Transverse colon (tissue), 4 donors: ENCODE measurements at regions not wholly inside any gene's neighbourhood (a gene's known extent, or its start where the extent isn't known, plus 50 kb on each side); places are given as distances from the start of the nearest gene placed in this dataset.

Source experiments
- DNase-seq: peaks from one replicate; pipeline ENCODE4 v3.0.0-alpha.2; 2019
- H3K27ac ChIP-seq, 4 donors: fragments of 200-600 bp; sonication (generic); 2 replicates each; pipeline ENCODE4 v1.5.1; 2016 to 2018; ENCODE audit warnings: inconsistent platforms in 4 of 4
- H3K27me3 ChIP-seq: fragments of 200-600 bp; sonication (generic); 2 replicates; pipeline ENCODE4 v1.5.1; 2017; ENCODE audit warnings: inconsistent platforms
- H3K36me3 ChIP-seq, 4 donors: fragments of 200-600 bp; sonication (generic); 2 replicates each; pipeline ENCODE4 v1.5.1; 2017 to 2019; ENCODE audit warnings: inconsistent platforms in 4 of 4
- H3K4me1 ChIP-seq, 4 donors: fragments of 200-600 bp; sonication (generic); 2 replicates each; pipeline ENCODE4 v1.5.1; 2017 to 2020; ENCODE audit warnings: inconsistent platforms in 4 of 4
- H3K4me3 ChIP-seq, 4 donors: fragments of 200-600 bp; sonication (generic); 1 replicate in 1 of 4; 2 replicates in 3 of 4; pipeline versions ENCODE4 v1.5.1 to v1.6.1; 2017 to 2019; ENCODE audit warnings: inconsistent platforms in 4 of 4
- H3K9me3 ChIP-seq, 2 donors: fragments of 200-600 bp; sonication (generic); 2 replicates each; pipeline ENCODE4 v1.5.1; 2017 to 2019; ENCODE audit warnings: inconsistent platforms in 2 of 2
- CTCF ChIP-seq, 5 experiments: fragments of 200-600 bp in 3 of 5; fragments of 450-650 bp in 2 of 5; sonication (generic) in 3 of 5; IDR thresholded peaks; 1 replicate in 2 of 5; 2 replicates in 3 of 5; pipeline ENCODE4 v1.5.1; 2016 to 2017; ENCODE audit warnings: antibody characterized with exemption in 5 of 5, inconsistent platforms in 3 of 5, mild to moderate bottlenecking in 2 of 5, moderate library complexity in 1 of 5
- EP300 ChIP-seq: sonication (generic); formaldehyde crosslinking; IDR thresholded peaks from one replicate; pipeline ENCODE4 v1.6.1; 2017; ENCODE audit warnings: antibody characterized with exemption, low read depth
- POLR2A ChIP-seq: fragments of 450-650 bp; IDR thresholded peaks from one replicate; pipeline ENCODE4 v1.6.1; 2016; ENCODE audit warnings: antibody characterized with exemption, mild to moderate bottlenecking, moderate library complexity
- POLR2AphosphoS5 ChIP-seq, 3 donors: sonication (generic); formaldehyde crosslinking; IDR thresholded peaks; one replicate each; pipeline ENCODE4 v1.6.1; 2016; ENCODE audit warnings: antibody characterized with exemption in 3 of 3
- WGBS, 2 donors: methylation state at CpG; one replicate each; pipeline ENCODE4 v1.1.5; 2018; ENCODE audit warnings: low coverage in 1 of 2; 5-methylcytosine and 5-hydroxymethylcytosine counted together
- in situ Hi-C, 4 donors: fragments of 200-750 bp; cut with MboI; loops; one replicate each; pipeline versions ENCODE4 v1.15.0 to v1.15.1; 2017; ENCODE audit warnings: low sequenced_read_pairs in 3 of 4, low pct_ligation_motif_present in 1 of 4, low pct_unique_long_range_greater_than_20kb in 1 of 4
- intact Hi-C: fragments of 100-400 bp; cut with DNase I; formaldehyde crosslinking; loops from one replicate; pipeline ENCODE4 v1.15.1; 2023; ENCODE audit warnings: low total_unique reads

GRCh38 chr7:12786494-12786893 is 99.1 kb downstream of the ARL4A start:
- Histone ChIP-seq H3K4me1 (peaks cover 0 to 12% (median 3%) of the 10 kb centered on the region in 4 donors), H3K27ac (peak overlapping the region; percentile 47 to 72 (median 60)), H3K27me3 (no peaks in the 10 kb centered on the region), H3K9me3 (no peaks in the 10 kb centered on the region), H3K36me3 (no peaks in the 10 kb centered on the region), H3K4me3 (no peak overlapping the region)
- WGBS, 2 donors, result 70 to 76% methylated on average over 3 to 4 of the region's 4 CpGs
- intact Hi-C loops, result no loop called here
- TF ChIP-seq CTCF (IDR thresholded peaks at IDR 0.05) (no peak), POLR2A (no peak), POLR2AphosphoS5 (IDR thresholded peaks at IDR 0.05) (no peak), EP300 (no peak)
- in situ Hi-C loops, result no loop called here
- DNase-seq, result no peak

- Histone ChIP-seq H3K27me3 (no peaks in the 10 kb centered on the region), H3K27ac (no peak overlapping the region), H3K4me3 (no peak overlapping the region), H3K9me3 (no peaks in the 10 kb centered on the region), H3K36me3 (no peaks in the 10 kb centered on the region), H3K4me1 (peaks cover 0 to 12% (median 3%) of the 10 kb centered on the region in 4 donors)
- in situ Hi-C loops, result no loop called here
- 88 to 91% methylated on average over 2 of the region's 2 CpGs for WGBS, 2 donors
- intact Hi-C loops, result no loop called here
- no peak for DNase-seq
- no peak for TF ChIP-seq POLR2AphosphoS5 (IDR thresholded peaks at IDR 0.05)
- TF ChIP-seq EP300, result no peak
- TF ChIP-seq POLR2A, result no peak
- no peak for TF ChIP-seq CTCF (IDR thresholded peaks at IDR 0.05)
These were observed 100.7 kb downstream of the ARL4A start for GRCh38 chr7:12788171-12788570.

- TF ChIP-seq CTCF (IDR thresholded peaks at IDR 0.05) (no peak), EP300 (no peak), POLR2AphosphoS5 (IDR thresholded peaks at IDR 0.05) (no peak), POLR2A (no peak)
- Histone ChIP-seq H3K4me3 (no peak overlapping the region), H3K27ac (no peak overlapping the region), H3K36me3 (no peaks in the 10 kb centered on the region), H3K4me1 (peaks cover 0 to 12% (median 3%) of the 10 kb centered on the region in 4 donors), H3K27me3 (no peaks in the 10 kb centered on the region), H3K9me3 (no peaks in the 10 kb centered on the region)
- DNase-seq, result no peak
- 61 to 65% methylated on average over 4 of the region's 4 CpGs for WGBS, 2 donors
- in situ Hi-C loops, result no loop called here
- intact Hi-C loops, result no loop called here
These were observed 101.2 kb downstream of the ARL4A start for GRCh38 chr7:12788591-12788990.

GRCh38 chr7:12794722-12795302 is 107.4 kb downstream of the ARL4A start:
- Histone ChIP-seq H3K36me3 (no peaks in the 10 kb centered on the region), H3K4me3 (no peak overlapping the region), H3K9me3 (no peaks in the 10 kb centered on the region), H3K27me3 (no peaks in the 10 kb centered on the region), H3K4me1 (no peaks in the 10 kb centered on the region), H3K27ac (no peak overlapping the region)
- TF ChIP-seq EP300, result no peak
- no peak for TF ChIP-seq POLR2A
- TF ChIP-seq POLR2AphosphoS5 (IDR thresholded peaks at IDR 0.05), result no peak
- WGBS, 2 donors, result 51 to 84% methylated on average over 3 of the region's 3 CpGs
- in situ Hi-C loops (no loop called here), intact Hi-C loops (no loop called here)
- no peak for DNase-seq
